22Rv1 (cell line): ENCODE measurements at regions not wholly inside any gene's neighbourhood (a gene's known extent, or its start where the extent isn't known, plus 50 kb on each side); places are given as distances from the start of the nearest gene placed in this dataset.
"Not testable (repeated sequence)": the region's sequence is repeated elsewhere in the genome, so short reads cannot be mapped to it uniquely, and the experiment has no call there.

Experiments
- CTCF ChIP-seq: fragments of 450-650 bp; IDR thresholded peaks from 2 replicates; pipeline ENCODE4 v1.5.1; 2017; ENCODE audit warnings: mild to moderate bottlenecking
- ZFX ChIP-seq: fragments of 450-650 bp; IDR thresholded peaks from 2 replicates; pipeline ENCODE4 v1.6.1; 2017; ENCODE audit warnings: antibody characterized with exemption, borderline replicate concordance

DNA sequence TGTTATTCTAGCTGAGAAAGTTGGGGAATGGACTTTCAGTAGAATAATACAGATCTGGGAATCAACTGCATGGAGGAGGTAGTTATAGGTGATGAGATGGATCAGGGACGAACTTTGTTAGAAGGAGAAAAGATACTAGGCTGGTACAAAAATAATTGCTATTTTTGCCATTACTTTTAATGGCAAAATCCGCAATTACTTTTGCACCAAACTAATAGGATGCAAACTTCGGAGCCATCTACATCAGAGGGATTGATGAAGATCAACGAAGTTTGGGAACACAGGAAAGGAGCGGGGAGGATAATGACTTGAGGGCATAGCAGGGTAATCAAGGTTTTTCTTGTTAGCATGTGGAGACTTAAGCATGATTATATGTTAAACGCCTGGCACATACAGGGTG is 111.9 kb downstream of the DEFB131A start:
- not testable (repeated sequence) for TF ChIP-seq ZFX, CTCF
